Right lobe of liver (tissue), 4 donors: ENCODE measurements at regions not wholly inside any gene's neighbourhood (a gene's known extent, or its start where the extent isn't known, plus 50 kb on each side); places are given as distances from the start of the nearest gene placed in this dataset.
"Not testable (repeated sequence)": the region's sequence is repeated elsewhere in the genome, so short reads cannot be mapped to it uniquely, and the experiment has no call there.

Experiments
- CTCF ChIP-seq, 4 donors: fragments of 200-600 bp in 3 of 4; fragments of 450-650 bp in 1 of 4; IDR thresholded peaks; one replicate each; pipeline versions ENCODE4 v1.5.1 to v1.8.0; 2016 to 2022; ENCODE audit warnings: antibody characterized with exemption in 4 of 4, mild to moderate bottlenecking in 2 of 4
- POLR2A ChIP-seq: fragments of 450-650 bp; IDR thresholded peaks from one replicate; pipeline ENCODE4 v1.6.1; 2017; ENCODE audit warnings: antibody characterized with exemption, mild to moderate bottlenecking
- donor health status: DM: no; HTN: no; CAD: no.
- donor health status: DM: no; HTN: no; CAD: no.
- donor health status: DM: no; HTN: yes; CAD: no.

GRCh38 chr9:39680694-39681401 lies 325.4 kb downstream of the SPATA31A1 start:
- TF ChIP-seq CTCF (IDR thresholded peaks at IDR 0.05); POLR2A: not testable (repeated sequence)
